ENCODE measurements at regions not wholly inside any gene's neighbourhood (a gene's known extent, or its start where the extent isn't known, plus 50 kb on each side); places are given as distances from the start of the nearest gene placed in this dataset.

- intact Hi-C loops (cut with micrococcal nuclease), result no loop called here
- TF ChIP-seq CTCF (IDR thresholded peaks at IDR 0.05), result no peak
- Mint-ChIP-seq H3K4me3 (no peak overlapping the region), H3K36me3 (ENCODE audit: low read depth) (no peaks in the 10 kb centered on the region), H3K27me3 (no peaks in the 10 kb centered on the region), H3K4me1 (no peaks in the 10 kb centered on the region), H3K27ac (no peak overlapping the region), H3K9me3 (no peaks in the 10 kb centered on the region)
- CTCF ChIA-PET, result no interaction called here
- POLR2A ChIA-PET, result no interaction called here
- DNase-seq (no peak), ATAC-seq (ENCODE audit: low read depth) (no peak)
These were observed 646.1 kb upstream of the ACVR2A start for GRCh38 chr2:147198651-147199171.

GRCh38 chr2:147197754-147198483 lies 646.9 kb upstream of the ACVR2A start:
- ChIA-PET CTCF (no interaction called here), POLR2A (no interaction called here)
- intact Hi-C loops (cut with micrococcal nuclease), result no loop called here
- ATAC-seq (ENCODE audit: low read depth) (no peak), DNase-seq (no peak)
- no peak overlapping the region for H3K4me3 Mint-ChIP-seq
- no peaks in the 10 kb centered on the region for H3K36me3 Mint-ChIP-seq (ENCODE audit: low read depth)
- TF ChIP-seq CTCF (IDR thresholded peaks at IDR 0.05), result no peak
- H3K27ac Mint-ChIP-seq, result no peak overlapping the region
- H3K4me1 Mint-ChIP-seq, result no peaks in the 10 kb centered on the region
- no peaks in the 10 kb centered on the region for H3K27me3 Mint-ChIP-seq
- no peaks in the 10 kb centered on the region for H3K9me3 Mint-ChIP-seq

GRCh38 chr2:147182260-147182659 lies 662.6 kb upstream of the ACVR2A start:
- POLR2A ChIA-PET, result no interaction called here
- intact Hi-C loops (cut with micrococcal nuclease), result no loop called here
- no peak for DNase-seq

GRCh38 chr2:147181351-147182029 lies 663.3 kb upstream of the ACVR2A start:
- Mint-ChIP-seq H3K4me3 (no peak overlapping the region), H3K27me3 (no peaks in the 10 kb centered on the region), H3K36me3 (ENCODE audit: low read depth) (no peaks in the 10 kb centered on the region), H3K27ac (no peak overlapping the region), H3K9me3 (peaks cover 13% of the 10 kb centered on the region), H3K4me1 (peaks cover 3% of the 10 kb centered on the region)
- DNase-seq (no peak), ATAC-seq (ENCODE audit: low read depth) (no peak)
- intact Hi-C loops (cut with micrococcal nuclease), result no loop called here
- POLR2A ChIA-PET, result no interaction called here
- no peak for TF ChIP-seq CTCF (IDR thresholded peaks at IDR 0.05)
- CTCF ChIA-PET, result no interaction called here

More at GRCh38 chr2:147182260-147182659, 662.6 kb upstream of the ACVR2A start:
- TF ChIP-seq CTCF (IDR thresholded peaks at IDR 0.05), result no peak
- Mint-ChIP-seq H3K27ac (no peak overlapping the region), H3K27me3 (no peaks in the 10 kb centered on the region), H3K36me3 (ENCODE audit: low read depth) (no peaks in the 10 kb centered on the region), H3K4me1 (peaks cover 3% of the 10 kb centered on the region), H3K4me3 (no peak overlapping the region), H3K9me3 (peaks cover 14% of the 10 kb centered on the region)
- CTCF ChIA-PET, result no interaction called here
- peak; percentile 37 for ATAC-seq (ENCODE audit: low read depth)

- ChIA-PET POLR2A (no interaction called here), CTCF (interaction anchor here (0.7 kb wide), 1 partner anchor 11 kb away, joined by 3 read pairs; no protein-coding TSS in a partner anchor)
- H3K36me3 Mint-ChIP-seq (ENCODE audit: low read depth), result no peaks in the 10 kb centered on the region
- H3K4me1 Mint-ChIP-seq, result peaks cover 2% of the 10 kb centered on the region
- H3K27ac Mint-ChIP-seq, result no peak overlapping the region
- no peak for DNase-seq
- intact Hi-C loops (cut with micrococcal nuclease), result no loop called here
- no peak for TF ChIP-seq CTCF (IDR thresholded peaks at IDR 0.05)
- no peak for ATAC-seq (ENCODE audit: low read depth)
- H3K4me3 Mint-ChIP-seq, result no peak overlapping the region
- H3K9me3 Mint-ChIP-seq, result no peaks in the 10 kb centered on the region
- no peaks in the 10 kb centered on the region for H3K27me3 Mint-ChIP-seq
These were observed 667.6 kb upstream of the ACVR2A start for GRCh38 chr2:147177071-147177857.
